Caco-2 (cell line): ENCODE measurements at regions not wholly inside any gene's neighbourhood (a gene's known extent, or its start where the extent isn't known, plus 50 kb on each side); places are given as distances from the start of the nearest gene placed in this dataset.

Experiments used
- BruUV-seq: library from RNA; stranded (reverse); fragments of 400-500 nt; replicated peaks from 2 replicates; lab custom pipeline; 2021; lab: Mats Ljungman, UMichigan
- CTCF ChIA-PET: fragments of 300-600 bp; sonication (Branson Sonifier 250); formaldehyde crosslinking; loops from one replicate; lab custom pipeline; 2022; ENCODE audit warnings: antibody characterized with exemption; lab: Charles Lee
- POLR2A ChIA-PET: fragments of 300-600 bp; sonication (Branson Sonifier 250); formaldehyde crosslinking; loops from one replicate; lab custom pipeline; 2022; ENCODE audit warnings: antibody characterized with exemption; lab: Charles Lee
- DNase-seq, 2 experiments: peaks; one replicate each; pipeline versions ENCODE4 v3.0.0 to v3.0.0-alpha.2; 2020 to 2022
- H3K27me3 ChIP-seq: replicated peaks from 2 replicates; pipeline ENCODE4 v1.6.0; 2011; ENCODE audit warnings: low read length; ENCODE audit not compliant: control insufficient read depth, insufficient read depth
- H3K36me3 ChIP-seq: 2 replicates; pipeline ENCODE4 v1.5.1; 2011; ENCODE audit warnings: low read length; ENCODE audit not compliant: control insufficient read depth, insufficient read depth
- H3K4me1 ChIP-seq: fragments of 250-450 bp; sonication (Bioruptor Pico); 2 replicates; pipeline ENCODE4 v1.5.1; 2020; ENCODE audit warnings: mild to moderate bottlenecking
- H3K4me3 ChIP-seq: 2 replicates; pipeline ENCODE4 v1.5.1; 2011; ENCODE audit warnings: low read depth, mild to moderate bottlenecking, control low read depth, low read length
- H3K9me3 ChIP-seq: fragments of 250-450 bp; sonication (Bioruptor Pico); 2 replicates; pipeline ENCODE4 v1.5.1; 2020; ENCODE audit warnings: mild to moderate bottlenecking, moderate library complexity
- H3K27ac Mint-ChIP-seq: one replicate; pipeline ENCODE4 v1.8.0; 2022; ENCODE audit warnings: mixed read lengths; ENCODE audit not compliant: unreplicated experiment
- H3K27me3 Mint-ChIP-seq: one replicate; pipeline ENCODE4 v1.8.0; 2022; ENCODE audit warnings: mixed read lengths; ENCODE audit not compliant: insufficient read depth, unreplicated experiment
- H3K36me3 Mint-ChIP-seq: one replicate; pipeline ENCODE4 v1.8.0; 2022; ENCODE audit warnings: mild to moderate bottlenecking, mixed read lengths; ENCODE audit not compliant: insufficient read depth, unreplicated experiment
- H3K4me1 Mint-ChIP-seq: one replicate; pipeline ENCODE4 v1.8.0; 2022; ENCODE audit warnings: low read depth, mixed read lengths; ENCODE audit not compliant: unreplicated experiment
- H3K4me3 Mint-ChIP-seq: one replicate; pipeline ENCODE4 v1.8.0; 2022; ENCODE audit warnings: mild to moderate bottlenecking, moderate library complexity, mixed read lengths; ENCODE audit not compliant: unreplicated experiment
- H3K9me3 Mint-ChIP-seq: one replicate; pipeline ENCODE4 v1.8.0; 2022; ENCODE audit warnings: mixed read lengths; ENCODE audit not compliant: unreplicated experiment
- CTCF ChIP-seq, 2 experiments: fragments of 200-600 bp in 1 of 2; IDR thresholded peaks; 1 replicate in 1 of 2; 2 replicates in 1 of 2; pipeline versions ENCODE4 v1.5.1 to v1.8.0; 2011 to 2022; ENCODE audit warnings: antibody characterized with exemption in 1 of 2, control low read depth in 1 of 2, inconsistent platforms in 1 of 2, low read depth in 1 of 2, low read length in 1 of 2, mild to moderate bottlenecking in 1 of 2, moderate library complexity in 1 of 2; ENCODE audit not compliant: insufficient read depth in 1 of 2, severe bottlenecking in 1 of 2, unreplicated experiment in 1 of 2
- intact Hi-C: fragments of 100-400 bp; cut with micrococcal nuclease; formaldehyde crosslinking; loops from one replicate; pipeline ENCODE4 v1.10.0; 2022; ENCODE audit not compliant: unreplicated experiment

- H3K9me3 Mint-ChIP-seq, result peaks cover 8% of the 10 kb centered on the region
- no peaks in the 10 kb centered on the region for H3K27me3 Mint-ChIP-seq
- H3K4me3 Mint-ChIP-seq, result no peak overlapping the region
- H3K4me1 Mint-ChIP-seq, result no peaks in the 10 kb centered on the region
- no peak overlapping the region for H3K27ac Mint-ChIP-seq
- CTCF ChIA-PET, result no interaction called here
- H3K27me3 ChIP-seq, result no peaks in the 10 kb centered on the region
- H3K4me3 ChIP-seq, result no peak overlapping the region
- no peaks in the 10 kb centered on the region; the same call in 1 of the 2 replicates for H3K9me3 ChIP-seq
- POLR2A ChIA-PET, result no interaction called here
- no peaks in the 10 kb centered on the region for H3K36me3 ChIP-seq
- DNase-seq, result no peak
- no TSS peak for BruUV-seq
- H3K36me3 Mint-ChIP-seq, result no peaks in the 10 kb centered on the region
- no peak for TF ChIP-seq CTCF (IDR thresholded peaks at IDR 0.05; ENCODE audit: insufficient read depth in 1 of 2, low read depth in 1 of 2, low read length in 1 of 2, severe bottlenecking in 1 of 2, unreplicated experiment in 1 of 2)
- no peaks in the 10 kb centered on the region for H3K4me1 ChIP-seq
- intact Hi-C loops, result no loop called here
Measured at GRCh38 chr19:28530406-28531035, 682.4 kb downstream of the UQCRFS1 start.

GRCh38 chr19:28526038-28526437 is 686.9 kb downstream of the UQCRFS1 start:
- Histone ChIP-seq H3K27me3 (no peaks in the 10 kb centered on the region), H3K4me3 (no peak overlapping the region), H3K4me1 (no peaks in the 10 kb centered on the region), H3K9me3 (no peaks in the 10 kb centered on the region; the same call in 1 of the 2 replicates), H3K36me3 (no peaks in the 10 kb centered on the region)
- Mint-ChIP-seq H3K27ac (no peak overlapping the region), H3K36me3 (no peaks in the 10 kb centered on the region), H3K4me1 (no peaks in the 10 kb centered on the region), H3K27me3 (no peaks in the 10 kb centered on the region), H3K4me3 (no peak overlapping the region), H3K9me3 (peaks cover 8% of the 10 kb centered on the region)
- TF ChIP-seq CTCF (IDR thresholded peaks at IDR 0.05; ENCODE audit: insufficient read depth in 1 of 2, low read depth in 1 of 2, low read length in 1 of 2, severe bottlenecking in 1 of 2, unreplicated experiment in 1 of 2), result no peak
- BruUV-seq, result no TSS peak
- intact Hi-C loops, result no loop called here
- DNase-seq, result no peak
- POLR2A ChIA-PET, result no interaction called here
- CTCF ChIA-PET, result no interaction called here

- no peak for DNase-seq
- no peak overlapping the region for H3K27ac Mint-ChIP-seq
- no peak for TF ChIP-seq CTCF (IDR thresholded peaks at IDR 0.05; ENCODE audit: insufficient read depth in 1 of 2, low read depth in 1 of 2, low read length in 1 of 2, severe bottlenecking in 1 of 2, unreplicated experiment in 1 of 2)
- H3K9me3 Mint-ChIP-seq, result peaks cover 14% of the 10 kb centered on the region
- POLR2A ChIA-PET, result no interaction called here
- Histone ChIP-seq H3K4me1 (no peaks in the 10 kb centered on the region), H3K36me3 (no peaks in the 10 kb centered on the region), H3K4me3 (no peak overlapping the region), H3K27me3 (no peaks in the 10 kb centered on the region), H3K9me3 (no peaks in the 10 kb centered on the region; the same call in 1 of the 2 replicates)
- BruUV-seq, result no TSS peak
- no peaks in the 10 kb centered on the region for H3K27me3 Mint-ChIP-seq
- CTCF ChIA-PET, result no interaction called here
- intact Hi-C loops, result no loop called here
- H3K36me3 Mint-ChIP-seq, result no peaks in the 10 kb centered on the region
- no peaks in the 10 kb centered on the region for H3K4me1 Mint-ChIP-seq
- no peak overlapping the region for H3K4me3 Mint-ChIP-seq
Measured at GRCh38 chr19:28523619-28524018, 689.3 kb downstream of the UQCRFS1 start.
